ENCODE measurements at regions not wholly inside any gene's neighbourhood (a gene's known extent, or its start where the extent isn't known, plus 50 kb on each side); places are given as distances from the start of the nearest gene placed in this dataset.

GRCh38 chr6:4577406-4577805 is 198.8 kb upstream of the CDYL start:
- ATAC-seq: no peak
- no peak for TF ChIP-seq ZNF8 (CRISPR knock-in tag; IDR thresholded peaks at IDR 0.05)
- TF ChIP-seq RARB (CRISPR knock-in tag; IDR thresholded peaks at IDR 0.05): no peak
- TF ChIP-seq POU6F1 (CRISPR knock-in tag; IDR thresholded peaks at IDR 0.05; ENCODE audit: borderline replicate concordance, low read depth): no peak
- no peak for TF ChIP-seq SNAI2 (CRISPR knock-in tag; IDR thresholded peaks at IDR 0.05)
- no peak for TF ChIP-seq CSRNP3 (CRISPR knock-in tag; IDR thresholded peaks at IDR 0.05)
- no peak for TF ChIP-seq PATZ1 (CRISPR knock-in tag; IDR thresholded peaks at IDR 0.05; ENCODE audit: borderline replicate concordance)
- TF ChIP-seq ZNF70 (CRISPR knock-in tag; IDR thresholded peaks at IDR 0.05): no peak
- TF ChIP-seq TOX (CRISPR knock-in tag; IDR thresholded peaks at IDR 0.05; ENCODE audit: borderline replicate concordance): no peak
- no peak for TF ChIP-seq CREB5 (CRISPR knock-in tag; IDR thresholded peaks at IDR 0.05; ENCODE audit: low read depth)
- no peak for TF ChIP-seq PPARA (CRISPR knock-in tag; IDR thresholded peaks at IDR 0.05; ENCODE audit: borderline replicate concordance)
- TF ChIP-seq ZFP3 (CRISPR knock-in tag; IDR thresholded peaks at IDR 0.05): no peak
- no peak for TF ChIP-seq CSDC2 (CRISPR knock-in tag; IDR thresholded peaks at IDR 0.05)
- no peak for TF ChIP-seq BACH2 (CRISPR knock-in tag; IDR thresholded peaks at IDR 0.05; ENCODE audit: borderline replicate concordance)
- no peak for TF ChIP-seq ISL1 (CRISPR knock-in tag; IDR thresholded peaks at IDR 0.05)
- no peak for TF ChIP-seq ARNTL (CRISPR knock-in tag; IDR thresholded peaks at IDR 0.05; ENCODE audit: borderline replicate concordance, low read depth)

- no peak for ATAC-seq
- TF ChIP-seq CSRNP3 (CRISPR knock-in tag; IDR thresholded peaks at IDR 0.05) (no peak), ARNTL (CRISPR knock-in tag; IDR thresholded peaks at IDR 0.05; ENCODE audit: borderline replicate concordance, low read depth) (no peak), CREB5 (CRISPR knock-in tag; IDR thresholded peaks at IDR 0.05; ENCODE audit: low read depth) (no peak), TCF4 (CRISPR knock-in tag; IDR thresholded peaks at IDR 0.05; ENCODE audit: borderline replicate concordance) (no peak), SNAI2 (CRISPR knock-in tag; IDR thresholded peaks at IDR 0.05) (no peak), OSR1 (CRISPR knock-in tag; IDR thresholded peaks at IDR 0.05) (no peak), CSDC2 (CRISPR knock-in tag; IDR thresholded peaks at IDR 0.05) (no peak), ESRRG (CRISPR knock-in tag; IDR thresholded peaks at IDR 0.05) (no peak), ZFP3 (CRISPR knock-in tag; IDR thresholded peaks at IDR 0.05) (no peak), TSHZ2 (CRISPR knock-in tag; IDR thresholded peaks at IDR 0.05) (no peak), TOX (CRISPR knock-in tag; IDR thresholded peaks at IDR 0.05; ENCODE audit: borderline replicate concordance) (no peak), BACH2 (CRISPR knock-in tag; IDR thresholded peaks at IDR 0.05; ENCODE audit: borderline replicate concordance) (no peak), ZNF8 (CRISPR knock-in tag; IDR thresholded peaks at IDR 0.05) (no peak), PATZ1 (CRISPR knock-in tag; IDR thresholded peaks at IDR 0.05; ENCODE audit: borderline replicate concordance) (no peak), POU6F1 (CRISPR knock-in tag; IDR thresholded peaks at IDR 0.05; ENCODE audit: borderline replicate concordance, low read depth) (no peak), PPARA (CRISPR knock-in tag; IDR thresholded peaks at IDR 0.05; ENCODE audit: borderline replicate concordance) (no peak), ISL1 (CRISPR knock-in tag; IDR thresholded peaks at IDR 0.05) (no peak), ZNF565 (CRISPR knock-in tag; conservative IDR thresholded peaks at IDR 0.05; ENCODE audit: low read depth) (no peak), GLIS3 (CRISPR knock-in tag; IDR thresholded peaks at IDR 0.05) (no peak)
Observed at GRCh38 chr6:4575714-4576113, 200.5 kb upstream of the CDYL start.

Measured in SK-N-SH treated with all-trans-retinoic acid at 6 μM for 48 hours (cell line).